DND-41 (cell line): ENCODE measurements at regions not wholly inside any gene's neighbourhood (a gene's known extent, or its start where the extent isn't known, plus 50 kb on each side); places are given as distances from the start of the nearest gene placed in this dataset.

ENCODE experiments used
- ATAC-seq: fragments of 200-7000 bp; cut with Tn5 transposase; 3 replicates; pipeline ENCODE4 v1.9.1; 2021; ENCODE audit warnings: low read depth; ENCODE audit not compliant: insufficient read depth
- DNase-seq: peaks from one replicate; pipeline ENCODE4 v3.0.0-alpha.2; 2020
- H2AFZ ChIP-seq: 2 replicates; pipeline ENCODE4 v1.6.0; 2012; ENCODE audit warnings: low read depth, low read length
- H3K27ac ChIP-seq: 2 replicates; pipeline ENCODE4 v1.5.1; 2012; ENCODE audit warnings: low read length, inconsistent platforms
- H3K27me3 ChIP-seq: fragments of 200-600 bp; sonication (generic); 2 replicates; pipeline ENCODE4 v1.6.0; 2012; ENCODE audit warnings: low read length, mild to moderate bottlenecking, inconsistent platforms; ENCODE audit not compliant: insufficient read depth, poor library complexity
- H3K36me3 ChIP-seq: 2 replicates; pipeline ENCODE4 v1.5.1; 2012; ENCODE audit warnings: low read length, inconsistent platforms; ENCODE audit not compliant: insufficient read depth
- H3K4me1 ChIP-seq: 2 replicates; pipeline ENCODE4 v1.5.1; 2012; ENCODE audit warnings: mild to moderate bottlenecking, low read length; ENCODE audit not compliant: insufficient read depth
- H3K4me2 ChIP-seq: 2 replicates; pipeline ENCODE4 v1.6.0; 2012; ENCODE audit warnings: mild to moderate bottlenecking, moderate library complexity, low read length, inconsistent platforms; ENCODE audit not compliant: insufficient read depth
- H3K4me3 ChIP-seq, 2 experiments: fragments of 200-600 bp in 1 of 2; shearing (Covaris generic) in 1 of 2; 2 replicates each; pipeline ENCODE4 v1.5.1; 2012 to 2016; ENCODE audit warnings: inconsistent platforms in 2 of 2, low read length in 2 of 2, mild to moderate bottlenecking in 2 of 2, low read depth in 1 of 2, moderate library complexity in 1 of 2
- H3K79me2 ChIP-seq: 2 replicates; pipeline ENCODE4 v1.6.0; 2012; ENCODE audit warnings: low read length, inconsistent platforms; ENCODE audit not compliant: insufficient read depth
- H3K9ac ChIP-seq: 2 replicates; pipeline ENCODE4 v1.6.0; 2012; ENCODE audit warnings: low read depth, mild to moderate bottlenecking, inconsistent platforms, low read length, moderate library complexity
- H3K9me3 ChIP-seq: 2 replicates; pipeline ENCODE4 v1.5.1; 2012; ENCODE audit warnings: low read length, moderate library complexity, mild to moderate bottlenecking, inconsistent platforms; ENCODE audit not compliant: insufficient read depth, severe bottlenecking
- H4K20me1 ChIP-seq: 2 replicates; pipeline ENCODE4 v1.6.0; 2012; ENCODE audit warnings: low read length; ENCODE audit not compliant: insufficient read depth
- CTCF ChIP-seq: IDR thresholded peaks from 2 replicates; pipeline ENCODE4 v1.5.1; 2012; ENCODE audit warnings: borderline replicate concordance, low read length, moderate library complexity, mild to moderate bottlenecking; ENCODE audit not compliant: poor library complexity, severe bottlenecking; ENCODE audit errors: extremely low read depth
- EZH2 ChIP-seq: IDR thresholded peaks from 3 replicates; pipeline ENCODE4 v1.6.1; 2012; ENCODE audit warnings: borderline replicate concordance, low read depth, mild to moderate bottlenecking, moderate library complexity, low read length, inconsistent platforms; ENCODE audit not compliant: severe bottlenecking

DNA sequence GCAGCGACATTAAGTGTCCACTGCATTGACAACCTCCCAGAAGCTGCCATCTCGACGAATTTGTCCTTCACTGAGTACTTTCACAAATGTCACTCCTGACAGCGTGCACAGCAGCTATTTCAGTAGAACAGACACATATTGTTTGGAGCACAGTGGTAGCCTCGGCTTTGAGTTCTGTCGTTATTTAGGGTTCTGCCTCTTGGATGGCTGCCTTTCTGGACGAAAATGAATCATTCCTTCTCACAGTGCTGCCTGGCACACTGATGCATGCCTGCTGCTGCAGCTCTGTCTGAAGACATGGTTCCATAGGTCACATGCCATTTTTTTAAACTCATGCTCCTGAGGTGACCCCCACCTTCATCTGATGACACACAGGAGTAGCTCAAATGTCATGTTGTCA is 477.0 kb downstream of the C6orf118 start:
- ATAC-seq (no peak), DNase-seq (no peak)
- no peak overlapping the region for H3K4me2 ChIP-seq
- no peak overlapping the region for H3K27ac ChIP-seq
- TF ChIP-seq EZH2 = no peak
- no peak for TF ChIP-seq CTCF
- H3K27me3 ChIP-seq = no peaks in the 10 kb centered on the region
- H3K4me1 ChIP-seq = no peaks in the 10 kb centered on the region
- no peaks in the 10 kb centered on the region for H4K20me1 ChIP-seq
- no peak overlapping the region for H3K4me3 ChIP-seq
- H3K9ac ChIP-seq = no peak overlapping the region
- H2AFZ ChIP-seq = no peak overlapping the region
- no peaks in the 10 kb centered on the region for H3K79me2 ChIP-seq
- no peaks in the 10 kb centered on the region for H3K36me3 ChIP-seq
- H3K9me3 ChIP-seq = no peaks in the 10 kb centered on the region

DNA sequence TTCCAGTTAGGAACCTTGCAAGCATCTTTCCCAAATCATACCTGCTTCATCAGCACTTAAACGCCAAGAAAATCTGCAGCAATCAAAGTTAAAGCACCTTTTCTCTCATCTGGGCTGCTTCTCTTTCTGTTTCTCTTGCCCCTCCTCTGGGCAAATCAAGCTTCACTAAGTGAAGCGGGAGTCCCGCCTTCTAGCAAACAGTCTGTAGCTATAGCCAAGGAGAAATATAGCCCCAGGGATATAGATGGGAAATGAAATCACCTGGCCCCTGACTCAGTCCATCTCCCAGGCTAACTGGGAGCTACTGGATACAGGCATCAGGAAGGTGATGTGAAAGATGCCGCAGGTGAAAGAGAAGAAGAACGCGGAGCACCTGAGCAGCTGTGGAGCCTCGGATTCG is 481.9 kb downstream of the C6orf118 start:
- H3K4me2 ChIP-seq = no peak overlapping the region
- no peak overlapping the region for H3K27ac ChIP-seq
- no peaks in the 10 kb centered on the region for H3K4me1 ChIP-seq
- no peak for DNase-seq
- no peaks in the 10 kb centered on the region for H3K27me3 ChIP-seq
- TF ChIP-seq EZH2 (no peak), CTCF (no peak)
- ATAC-seq = no peak
- H3K9me3 ChIP-seq = no peaks in the 10 kb centered on the region
- H3K9ac ChIP-seq = no peak overlapping the region
- H4K20me1 ChIP-seq = no peaks in the 10 kb centered on the region
- H3K36me3 ChIP-seq = no peaks in the 10 kb centered on the region
- no peaks in the 10 kb centered on the region for H3K79me2 ChIP-seq
- no peak overlapping the region for H2AFZ ChIP-seq
- H3K4me3 ChIP-seq = no peak overlapping the region

GRCh38 chr6:164826831-164827468 is 482.5 kb downstream of the C6orf118 start:
- no peak overlapping the region for H3K4me2 ChIP-seq
- H3K4me3 ChIP-seq = no peak overlapping the region
- H3K9me3 ChIP-seq = no peaks in the 10 kb centered on the region
- DNase-seq (no peak), ATAC-seq (no peak)
- TF ChIP-seq CTCF = no peak
- TF ChIP-seq EZH2 = no peak
- H3K27ac ChIP-seq = no peak overlapping the region
- no peaks in the 10 kb centered on the region for H3K36me3 ChIP-seq
- H3K9ac ChIP-seq = no peak overlapping the region
- no peaks in the 10 kb centered on the region for H3K4me1 ChIP-seq
- no peaks in the 10 kb centered on the region for H3K79me2 ChIP-seq
- no peaks in the 10 kb centered on the region for H3K27me3 ChIP-seq
- H4K20me1 ChIP-seq = no peaks in the 10 kb centered on the region
- no peak overlapping the region for H2AFZ ChIP-seq
